ENCODE measurements at regions not wholly inside any gene's neighbourhood (a gene's known extent, or its start where the extent isn't known, plus 50 kb on each side); places are given as distances from the start of the nearest gene placed in this dataset.
A peak's percentile ranks its signal among the peaks of the same experiment; 100 is the strongest.

GRCh38 chr13:97109841-97110492, 112.2 kb upstream of the MBNL2 start:
- peak; percentile 79 for TF ChIP-seq CTCF (conservative IDR thresholded peaks at IDR 0.05; ENCODE audit: low read depth, low read length)
- H3K4me3 ChIP-seq (ENCODE audit: low read depth, low read length): peak overlapping the region; percentile 33
- peak; percentile 90 for DNase-seq (ENCODE audit: low read depth)

- no peak for DNase-seq (ENCODE audit: low read depth)
- H3K4me3 ChIP-seq (ENCODE audit: low read depth, low read length): no peak overlapping the region
- TF ChIP-seq CTCF (conservative IDR thresholded peaks at IDR 0.05; ENCODE audit: low read depth, low read length): no peak
These were observed 111.2 kb upstream of the MBNL2 start for GRCh38 chr13:97110936-97111335.

- no peak overlapping the region for H3K4me3 ChIP-seq (ENCODE audit: low read depth, low read length)
- TF ChIP-seq CTCF (conservative IDR thresholded peaks at IDR 0.05; ENCODE audit: low read depth, low read length): no peak
- DNase-seq (ENCODE audit: low read depth): no peak
These were observed 110.4 kb upstream of the MBNL2 start for GRCh38 chr13:97111756-97112155.

GRCh38 chr13:97112446-97113152, 109.5 kb upstream of the MBNL2 start:
- no peak overlapping the region for H3K4me3 ChIP-seq (ENCODE audit: low read depth, low read length)
- TF ChIP-seq CTCF (conservative IDR thresholded peaks at IDR 0.05; ENCODE audit: low read depth, low read length): no peak
- DNase-seq (ENCODE audit: low read depth): peak; percentile 76

GRCh38 chr13:97113231-97114001, 108.7 kb upstream of the MBNL2 start:
- no peak for DNase-seq (ENCODE audit: low read depth)
- no peak for TF ChIP-seq CTCF (conservative IDR thresholded peaks at IDR 0.05; ENCODE audit: low read depth, low read length)
- H3K4me3 ChIP-seq (ENCODE audit: low read depth, low read length): no peak overlapping the region

- no peak for DNase-seq (ENCODE audit: low read depth)
- no peak overlapping the region for H3K4me3 ChIP-seq (ENCODE audit: low read depth, low read length)
- no peak for TF ChIP-seq CTCF (conservative IDR thresholded peaks at IDR 0.05; ENCODE audit: low read depth, low read length)
These were observed 107.5 kb upstream of the MBNL2 start for GRCh38 chr13:97114651-97115050.

All from choroid plexus epithelial cell (primary cell).